Right lobe of liver (tissue), 6 donors: ENCODE measurements at regions not wholly inside any gene's neighbourhood (a gene's known extent, or its start where the extent isn't known, plus 50 kb on each side); places are given as distances from the start of the nearest gene placed in this dataset.

Experiments
- ATAC-seq, 4 donors: fragments of 200-7000 bp; cut with Tn5 transposase; one replicate each; pipeline ENCODE4 v1.9.1; 2020; ENCODE audit warnings: mild to moderate bottlenecking in 4 of 4, moderate library complexity in 4 of 4
- DNase-seq, 3 donors: peaks; one replicate each; pipeline ENCODE4 v3.0.0-alpha.2; 2020
- H3K27ac ChIP-seq, 3 donors: fragments of 200-600 bp; one replicate each; pipeline ENCODE4 v1.8.0; 2022
- H3K27me3 ChIP-seq, 2 donors: fragments of 200-600 bp; one replicate each; pipeline ENCODE4 v1.8.0; 2022
- H3K36me3 ChIP-seq, 4 donors: fragments of 200-600 bp; sonication (generic) in 1 of 4; one replicate each; pipeline versions ENCODE4 v1.5.1 to v1.8.0; 2017 to 2022; ENCODE audit warnings: control low read depth in 1 of 4
- H3K4me1 ChIP-seq, 4 donors: fragments of 200-600 bp; sonication (generic) in 1 of 4; one replicate each; pipeline versions ENCODE4 v1.5.1 to v1.8.0; 2017 to 2022; ENCODE audit warnings: control low read depth in 1 of 4
- H3K4me3 ChIP-seq, 3 donors: fragments of 200-600 bp; one replicate each; pipeline ENCODE4 v1.8.0; 2022
- H3K9me3 ChIP-seq, 4 donors: fragments of 200-600 bp; sonication (generic) in 1 of 4; one replicate each; pipeline versions ENCODE4 v1.5.1 to v1.8.0; 2017 to 2022; ENCODE audit warnings: control low read depth in 1 of 4
- CTCF ChIP-seq, 4 donors: fragments of 200-600 bp in 3 of 4; fragments of 450-650 bp in 1 of 4; IDR thresholded peaks; one replicate each; pipeline versions ENCODE4 v1.5.1 to v1.8.0; 2016 to 2022; ENCODE audit warnings: antibody characterized with exemption in 4 of 4, mild to moderate bottlenecking in 2 of 4
- POLR2A ChIP-seq: fragments of 450-650 bp; IDR thresholded peaks from one replicate; pipeline ENCODE4 v1.6.1; 2017; ENCODE audit warnings: antibody characterized with exemption, mild to moderate bottlenecking
- WGBS: methylation state at CpG from one replicate; pipeline ENCODE4 v1.1.6; 2018; ENCODE audit warnings: low coverage, low lambda C conversion rate; ENCODE audit not compliant: insufficient coverage; ENCODE audit errors: missing lambda C conversion rate; 5-methylcytosine and 5-hydroxymethylcytosine counted together
- intact Hi-C, 2 donors: fragments of 100-400 bp; cut with DNase I; formaldehyde crosslinking; loops; one replicate each; pipeline versions ENCODE4 v1.11.2 to v1.14.1; 2022
- donor health status: DM: no; HTN: yes; CAD: no.
- donor health status: DM: no; HTN: no; CAD: no.
- donor health status: DM: no; HTN: no; CAD: no.
- donor health status: DM: no; HTN: yes; CAD: no.
- donor health status: DM: no; HTN: yes; CAD: no.

DNA sequence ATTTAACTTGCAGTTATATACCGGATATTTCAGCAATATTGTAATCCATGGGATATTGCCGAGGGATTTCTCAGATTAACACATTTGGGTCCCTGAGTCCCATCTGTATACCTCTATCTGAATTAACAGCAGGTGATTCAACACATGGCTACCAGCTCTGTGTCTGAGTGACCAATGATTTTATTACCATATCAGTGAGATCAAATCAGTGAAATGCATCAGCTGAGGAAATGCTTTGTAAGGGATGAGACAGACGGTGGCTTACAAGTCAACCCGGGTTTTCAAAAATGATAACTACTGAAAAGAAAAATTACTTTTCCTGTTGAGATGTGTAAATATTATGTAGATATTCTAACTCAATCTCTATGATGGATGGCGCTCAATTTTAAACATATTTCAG is 504.1 kb upstream of the PKN2 start:
- Histone ChIP-seq H3K27me3 (no peaks in the 10 kb centered on the region), H3K9me3 (no peaks in the 10 kb centered on the region), H3K36me3 (no peaks in the 10 kb centered on the region), H3K4me1 (peaks cover 0 to 22% (median 3%) of the 10 kb centered on the region in 4 donors), H3K27ac (peak overlapping the region in 1 of 3 donors; percentile 2), H3K4me3 (no peak overlapping the region)
- intact Hi-C loops = no loop called here
- DNase-seq (no peak), ATAC-seq (peak in 1 of 4 donors; percentile 42)
- no peak for TF ChIP-seq CTCF (IDR thresholded peaks at IDR 0.05)
- TF ChIP-seq POLR2A = no peak
- WGBS = 37% methylated on average over 5 of the region's 5 CpGs

- peak; percentile 94 to 99 (median 96) for TF ChIP-seq CTCF (IDR thresholded peaks at IDR 0.05)
- TF ChIP-seq POLR2A = no peak
- ATAC-seq (peak; percentile 91 to 98 (median 94)), DNase-seq (peak; percentile 75 to 86 (median 81))
- Histone ChIP-seq H3K4me1 (peaks cover 0 to 17% (median 2%) of the 10 kb centered on the region in 4 donors), H3K36me3 (no peaks in the 10 kb centered on the region), H3K27me3 (no peaks in the 10 kb centered on the region), H3K9me3 (no peaks in the 10 kb centered on the region), H3K27ac (peak overlapping the region in 1 of 3 donors; percentile 2), H3K4me3 (no peak overlapping the region)
- whole genome bisulfite sequencing = 23% methylated on average over 8 of the region's 8 CpGs
- intact Hi-C loops = no loop called here
Observed at GRCh38 chr1:88180449-88181108, 503.5 kb upstream of the PKN2 start.

- Histone ChIP-seq H3K4me3 (no peak overlapping the region), H3K27ac (no peak overlapping the region), H3K4me1 (no peaks in the 10 kb centered on the region), H3K36me3 (no peaks in the 10 kb centered on the region), H3K27me3 (no peaks in the 10 kb centered on the region), H3K9me3 (no peaks in the 10 kb centered on the region)
- no peak for TF ChIP-seq POLR2A
- TF ChIP-seq CTCF (IDR thresholded peaks at IDR 0.05) = no peak
- intact Hi-C loops = no loop called here
- DNase-seq (no peak), ATAC-seq (no peak)
Observed at GRCh38 chr1:88186911-88187310, 497.2 kb upstream of the PKN2 start.

GRCh38 chr1:88188038-88188437 is 496.0 kb upstream of the PKN2 start:
- ATAC-seq (no peak), DNase-seq (no peak)
- Histone ChIP-seq H3K27me3 (no peaks in the 10 kb centered on the region), H3K4me3 (no peak overlapping the region), H3K36me3 (no peaks in the 10 kb centered on the region), H3K9me3 (no peaks in the 10 kb centered on the region), H3K27ac (no peak overlapping the region), H3K4me1 (no peaks in the 10 kb centered on the region)
- TF ChIP-seq CTCF (IDR thresholded peaks at IDR 0.05) (no peak), POLR2A (no peak)
- intact Hi-C loops = no loop called here

GRCh38 chr1:88189525-88189924 is 494.5 kb upstream of the PKN2 start:
- H3K9me3 ChIP-seq = no peaks in the 10 kb centered on the region
- no peaks in the 10 kb centered on the region for H3K36me3 ChIP-seq
- ATAC-seq (no peak), DNase-seq (no peak)
- H3K4me1 ChIP-seq = no peaks in the 10 kb centered on the region
- no peaks in the 10 kb centered on the region for H3K27me3 ChIP-seq
- intact Hi-C loops = no loop called here
- WGBS = 82% methylated on average over 2 of the region's 2 CpGs
- TF ChIP-seq POLR2A (no peak), CTCF (IDR thresholded peaks at IDR 0.05) (no peak)
- H3K4me3 ChIP-seq = no peak overlapping the region
- no peak overlapping the region for H3K27ac ChIP-seq
